GM19463 (cell line): ENCODE measurements at regions not wholly inside any gene's neighbourhood (a gene's known extent, or its start where the extent isn't known, plus 50 kb on each side); places are given as distances from the start of the nearest gene placed in this dataset.

Experiments
- ATAC-seq: cut with Tn5 transposase; IDR thresholded peaks from one replicate; pipeline ENCODE4 v1.9.1; 2021; ENCODE audit warnings: mild to moderate bottlenecking, moderate library complexity; ENCODE audit not compliant: unreplicated experiment

DNA sequence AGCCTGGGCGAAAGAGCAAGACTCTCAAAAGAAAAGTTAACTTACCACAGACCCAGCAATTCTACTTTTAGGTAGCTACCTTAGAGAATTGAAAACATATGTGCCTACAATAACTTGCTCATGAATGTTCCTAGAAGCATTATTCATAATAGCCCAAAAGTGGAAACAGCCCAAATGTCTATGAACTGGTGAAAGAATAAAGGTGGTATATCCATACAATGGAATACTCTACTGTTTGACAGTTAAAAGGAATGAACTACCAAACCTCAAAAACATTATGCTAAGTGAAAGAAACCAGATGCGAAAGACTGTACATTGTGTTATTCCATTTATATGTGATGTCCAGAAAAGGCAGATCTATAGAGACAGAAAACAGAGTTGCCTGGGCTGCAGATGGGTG, 131.4 kb downstream of the UCHL1 start:
- ATAC-seq = no peak

GRCh38 chr4:41389356-41389755, 132.6 kb downstream of the UCHL1 start:
- ATAC-seq = no peak

DNA sequence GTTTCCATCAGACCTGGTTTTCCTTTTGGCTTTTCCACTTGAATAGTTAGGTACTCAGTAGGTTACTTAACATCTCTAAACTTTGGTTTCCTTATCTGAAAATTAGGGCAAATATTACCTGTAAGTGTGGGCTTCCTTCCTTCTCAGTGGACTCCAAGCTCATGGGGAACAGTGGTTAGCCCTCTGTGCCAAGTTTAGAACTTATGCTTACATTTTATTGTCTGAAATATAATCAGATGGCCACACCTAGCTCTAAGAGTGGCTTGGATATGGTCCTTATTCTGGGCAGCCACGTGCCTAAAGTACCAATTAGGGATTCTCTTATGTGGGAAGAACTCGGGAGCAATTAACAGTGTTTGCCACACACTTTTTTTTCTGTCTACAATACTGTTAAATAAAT, 133.9 kb downstream of the UCHL1 start:
- ATAC-seq = no peak

GRCh38 chr4:41391271-41391670, 134.5 kb downstream of the UCHL1 start:
- no peak for ATAC-seq

- no peak for ATAC-seq
These were observed 137.8 kb downstream of the UCHL1 start for GRCh38 chr4:41394481-41394894.

- ATAC-seq = no peak
These were observed 139.5 kb downstream of the UCHL1 start for GRCh38 chr4:41396214-41396613.

GRCh38 chr4:41396869-41397268, 140.1 kb downstream of the UCHL1 start:
- no peak for ATAC-seq

GRCh38 chr4:41399231-41399630, 138.7 kb upstream of the LIMCH1 start:
- ATAC-seq = no peak

GRCh38 chr4:41400296-41400695, 137.7 kb upstream of the LIMCH1 start:
- ATAC-seq = no peak

- no peak for ATAC-seq
These were observed 132.4 kb upstream of the LIMCH1 start for GRCh38 chr4:41405464-41406112.

- ATAC-seq = no peak
These were observed 131.8 kb upstream of the LIMCH1 start for GRCh38 chr4:41406113-41406516.

DNA sequence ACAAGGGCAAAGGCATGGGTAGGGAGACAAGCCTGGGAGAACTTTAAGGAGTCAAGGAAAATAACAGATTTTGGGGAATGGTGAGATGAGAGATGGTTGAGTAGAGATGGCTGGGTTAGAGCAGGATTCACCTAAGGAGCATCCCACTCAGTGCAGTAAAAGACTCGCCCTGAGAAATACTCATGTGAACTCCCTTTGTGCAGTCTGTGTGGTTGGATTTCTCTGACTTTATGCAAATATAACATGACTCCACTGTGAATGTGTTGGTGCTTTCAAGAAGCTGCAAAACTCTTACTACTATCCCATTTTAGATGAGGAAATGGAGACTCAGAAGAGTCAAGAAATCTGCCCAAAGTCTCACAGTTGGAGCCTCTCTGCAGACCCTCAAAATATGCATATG, 129.8 kb upstream of the LIMCH1 start:
- no peak for ATAC-seq

- no peak for ATAC-seq
These were observed 128.9 kb upstream of the LIMCH1 start for GRCh38 chr4:41408859-41409593.

DNA sequence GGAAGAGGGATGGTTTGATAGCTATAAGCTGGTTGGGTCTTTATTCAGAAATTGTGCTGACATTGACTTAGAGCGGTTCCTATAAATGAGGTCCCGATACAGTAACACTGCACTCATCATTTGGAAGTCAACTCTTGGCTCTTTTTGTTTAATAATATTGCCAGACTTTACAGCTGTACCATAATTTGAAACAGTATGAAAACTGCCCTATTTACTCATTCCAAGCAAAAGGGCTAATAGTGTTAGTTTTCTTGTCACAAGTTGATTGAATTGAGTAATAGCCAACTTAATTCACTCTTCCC, 128.4 kb upstream of the LIMCH1 start:
- ATAC-seq = no peak

GRCh38 chr4:41410049-41410448, 127.9 kb upstream of the LIMCH1 start:
- no peak for ATAC-seq

- ATAC-seq = no peak
These were observed 124.1 kb upstream of the LIMCH1 start for GRCh38 chr4:41413670-41414411.

GRCh38 chr4:41414412-41414779, 123.6 kb upstream of the LIMCH1 start:
- no peak for ATAC-seq

- no peak for ATAC-seq
These were observed 119.5 kb upstream of the LIMCH1 start for GRCh38 chr4:41418444-41418843.

GRCh38 chr4:41420541-41420940, 117.4 kb upstream of the LIMCH1 start:
- ATAC-seq = no peak

- no peak for ATAC-seq
These were observed 114.8 kb upstream of the LIMCH1 start for GRCh38 chr4:41423117-41423516.

DNA sequence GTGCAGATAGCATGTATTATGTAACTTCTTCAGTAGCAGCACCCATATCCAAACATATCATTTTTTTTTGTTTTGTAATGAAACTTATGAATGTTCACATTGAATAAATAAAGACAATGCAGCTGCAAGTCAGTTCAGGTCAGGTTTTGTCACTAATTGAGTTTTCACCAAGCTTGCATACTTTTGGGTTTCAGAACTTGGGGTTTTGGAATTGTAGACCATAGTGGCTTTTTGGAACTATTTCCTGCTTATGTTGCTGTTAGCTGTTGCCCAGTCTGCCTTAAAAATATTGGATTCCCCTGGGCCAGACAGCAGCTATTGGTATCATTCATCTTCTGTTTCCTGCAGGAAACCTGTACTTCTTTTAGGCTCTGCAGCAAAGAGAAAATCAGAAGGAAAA, 113.4 kb upstream of the LIMCH1 start:
- ATAC-seq = no peak

GRCh38 chr4:41425650-41426049, 112.3 kb upstream of the LIMCH1 start:
- no peak for ATAC-seq
